GM12874 (cell line): ENCODE measurements at regions not wholly inside any gene's neighbourhood (a gene's known extent, or its start where the extent isn't known, plus 50 kb on each side); places are given as distances from the start of the nearest gene placed in this dataset.

Source experiments
- TF ChIP-seq, protein P1 (sequence below): IDR thresholded peaks from 2 replicates; pipeline ENCODE4 v1.5.1; 2011; ENCODE audit warnings: low read depth, mild to moderate bottlenecking, control low read depth, low read length, moderate library complexity; ENCODE audit not compliant: insufficient read depth

DNA sequence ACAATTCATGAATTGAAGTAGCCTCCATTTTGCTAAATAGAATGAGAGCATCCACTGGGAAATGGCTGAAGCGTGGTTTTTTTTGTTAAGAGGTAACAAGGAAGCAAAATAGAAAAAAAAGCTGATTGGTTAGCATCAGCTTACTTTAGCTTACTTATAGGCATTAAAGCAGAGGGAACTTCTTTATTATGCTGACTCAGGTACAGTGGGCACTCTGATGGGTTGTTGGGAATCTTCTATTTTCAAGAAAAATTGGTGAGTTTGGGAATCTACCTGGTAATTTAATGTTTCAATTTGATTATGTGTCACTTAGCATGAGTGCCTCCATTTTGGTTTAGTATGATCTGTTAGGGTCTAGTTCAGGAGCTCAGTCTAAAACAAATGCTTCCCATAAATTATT, 289.6 kb downstream of the ANXA1 start:
- TF ChIP-seq, protein P1, sequence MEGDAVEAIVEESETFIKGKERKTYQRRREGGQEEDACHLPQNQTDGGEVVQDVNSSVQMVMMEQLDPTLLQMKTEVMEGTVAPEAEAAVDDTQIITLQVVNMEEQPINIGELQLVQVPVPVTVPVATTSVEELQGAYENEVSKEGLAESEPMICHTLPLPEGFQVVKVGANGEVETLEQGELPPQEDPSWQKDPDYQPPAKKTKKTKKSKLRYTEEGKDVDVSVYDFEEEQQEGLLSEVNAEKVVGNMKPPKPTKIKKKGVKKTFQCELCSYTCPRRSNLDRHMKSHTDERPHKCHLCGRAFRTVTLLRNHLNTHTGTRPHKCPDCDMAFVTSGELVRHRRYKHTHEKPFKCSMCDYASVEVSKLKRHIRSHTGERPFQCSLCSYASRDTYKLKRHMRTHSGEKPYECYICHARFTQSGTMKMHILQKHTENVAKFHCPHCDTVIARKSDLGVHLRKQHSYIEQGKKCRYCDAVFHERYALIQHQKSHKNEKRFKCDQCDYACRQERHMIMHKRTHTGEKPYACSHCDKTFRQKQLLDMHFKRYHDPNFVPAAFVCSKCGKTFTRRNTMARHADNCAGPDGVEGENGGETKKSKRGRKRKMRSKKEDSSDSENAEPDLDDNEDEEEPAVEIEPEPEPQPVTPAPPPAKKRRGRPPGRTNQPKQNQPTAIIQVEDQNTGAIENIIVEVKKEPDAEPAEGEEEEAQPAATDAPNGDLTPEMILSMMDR, result no peak

DNA sequence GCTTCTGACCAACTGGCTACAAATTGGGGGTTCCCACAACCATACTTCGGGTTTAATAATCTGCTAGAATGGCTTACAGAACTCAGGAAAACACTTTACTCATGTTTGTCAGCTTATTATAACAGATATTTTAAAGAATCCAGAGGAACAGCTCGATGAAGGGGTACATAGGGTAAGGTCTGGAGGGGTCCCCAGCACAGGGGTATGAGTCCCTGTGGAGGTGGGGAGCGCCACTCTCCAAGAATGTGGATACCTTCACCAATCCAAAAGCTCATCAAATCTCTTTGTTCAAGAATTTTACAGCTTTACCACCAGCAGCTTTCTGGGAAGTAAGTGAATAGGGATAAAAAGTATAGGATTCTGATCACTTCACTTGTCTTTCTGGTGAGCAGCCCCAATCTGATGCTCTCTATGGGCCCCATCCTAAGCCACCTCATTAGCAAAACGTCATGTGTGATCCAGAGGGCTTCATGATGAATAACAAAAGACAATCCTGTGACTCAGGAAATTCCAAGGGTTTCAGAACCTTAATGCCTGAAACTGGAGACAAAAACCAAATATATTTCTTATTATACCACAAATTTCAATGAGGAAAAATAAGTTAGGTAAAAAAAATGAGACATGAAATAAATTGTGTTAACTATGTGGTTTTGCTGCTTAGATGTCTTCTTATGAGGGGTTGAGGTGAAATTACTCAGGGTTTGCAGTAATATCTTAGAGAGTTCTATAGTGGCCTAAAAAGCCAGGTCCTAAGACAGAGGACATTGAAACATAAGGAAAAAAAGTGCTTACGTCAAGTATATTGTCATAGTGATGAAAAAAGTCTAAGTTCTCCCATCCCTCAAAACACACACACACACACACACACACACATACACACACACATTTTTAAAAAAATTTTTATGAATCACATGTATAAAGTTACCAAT, 290.5 kb downstream of the ANXA1 start:
- TF ChIP-seq, protein P1, result no peak

DNA sequence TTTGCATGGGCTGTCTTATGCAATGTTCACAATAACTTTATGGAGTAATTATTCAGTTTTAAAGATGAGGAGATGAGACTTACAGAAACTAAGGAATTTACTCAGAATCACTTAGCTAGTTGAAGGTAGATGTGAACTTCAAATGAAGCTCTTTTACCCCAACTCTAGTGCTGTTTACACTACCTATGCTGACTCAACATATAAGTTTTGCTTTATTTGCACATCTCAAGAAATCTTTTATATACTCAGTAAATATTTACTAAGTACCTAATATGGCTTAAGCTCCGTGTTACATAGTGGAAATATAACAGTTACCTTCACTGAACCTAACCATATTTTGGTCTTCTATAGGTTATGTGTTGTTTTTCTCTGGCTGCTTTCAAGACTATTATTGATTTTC, 293.2 kb downstream of the ANXA1 start:
- TF ChIP-seq, protein P1, result no peak

DNA sequence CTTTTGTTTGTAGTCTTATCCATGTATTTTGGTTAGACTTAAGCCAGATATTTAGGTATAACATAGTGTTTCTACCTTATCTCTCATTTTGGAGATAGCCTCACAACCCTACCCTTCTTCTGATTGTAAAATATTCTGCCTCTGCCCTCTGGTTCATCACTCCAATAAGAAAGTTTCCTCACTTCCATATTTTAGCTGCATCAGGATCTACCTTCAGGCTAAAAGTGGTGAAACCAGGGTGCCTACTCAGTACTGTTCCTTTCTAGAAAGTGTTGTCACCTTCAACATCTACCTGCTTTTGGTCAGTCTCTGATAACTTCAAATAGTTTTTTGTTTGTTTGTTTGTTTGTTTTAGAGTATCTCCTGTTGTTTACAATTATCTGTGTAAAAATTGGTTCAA, 294.6 kb downstream of the ANXA1 start:
- TF ChIP-seq, protein P1, result no peak

DNA sequence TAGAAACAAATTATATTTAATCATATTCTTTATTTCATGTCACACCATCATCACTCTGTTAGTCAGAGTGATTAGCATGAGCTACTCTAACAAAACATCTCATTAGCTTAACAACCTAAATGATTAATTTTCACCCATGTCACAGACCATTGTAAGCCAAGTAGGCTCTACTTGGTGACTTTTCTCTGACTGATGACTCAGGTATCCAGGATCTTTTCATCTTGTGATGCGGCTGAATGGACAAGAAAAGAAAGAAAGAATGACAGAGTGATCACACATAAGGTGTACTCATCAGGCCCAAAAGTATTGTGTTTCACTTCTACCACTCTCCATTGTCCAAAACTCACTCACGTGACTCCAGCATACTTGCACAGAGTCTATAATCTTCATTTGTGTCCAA, 299.3 kb downstream of the ANXA1 start:
- TF ChIP-seq, protein P1, result no peak

DNA sequence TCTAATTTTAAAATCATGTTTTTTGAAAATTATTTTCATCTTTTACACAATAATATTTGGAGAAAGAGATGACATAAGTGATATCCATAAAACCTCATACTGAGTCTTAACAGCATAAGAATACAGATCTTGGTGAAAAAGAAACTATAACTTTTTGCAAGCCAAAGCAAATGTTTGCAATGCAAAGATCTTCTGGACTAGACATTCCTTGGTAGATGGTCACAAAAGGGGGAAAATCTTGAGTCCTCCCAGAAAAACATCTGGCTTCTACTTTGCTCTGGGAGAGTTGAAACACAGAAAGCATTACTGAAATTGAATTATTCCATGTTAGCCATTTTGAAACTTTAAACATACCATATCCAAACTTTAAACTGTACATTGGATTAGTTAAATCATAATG, 308.2 kb downstream of the ANXA1 start:
- TF ChIP-seq, protein P1, result no peak

DNA sequence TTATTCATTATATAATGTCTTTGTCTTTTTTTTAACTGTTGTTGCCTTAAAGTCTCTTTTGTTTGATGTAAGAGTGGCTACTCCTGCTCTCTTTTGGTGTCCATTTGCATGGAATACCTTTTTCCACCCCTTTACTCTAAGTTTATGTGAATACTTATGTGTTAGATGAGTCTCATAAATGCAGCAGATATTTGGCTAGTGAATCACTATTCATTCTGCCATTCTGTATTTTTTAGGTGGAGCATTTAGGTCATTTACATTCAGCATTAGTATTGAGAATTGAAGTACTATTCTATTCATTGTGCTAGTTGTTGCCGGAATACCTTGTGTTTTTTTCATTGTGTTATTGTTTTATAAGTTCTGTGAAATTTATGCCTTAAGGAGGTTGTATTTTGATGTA, 317.1 kb downstream of the ANXA1 start:
- TF ChIP-seq, protein P1, result no peak
